GM12892 (cell line): ENCODE measurements at regions not wholly inside any gene's neighbourhood (a gene's known extent, or its start where the extent isn't known, plus 50 kb on each side); places are given as distances from the start of the nearest gene placed in this dataset.

ENCODE experiments used
- POLR2A ChIP-seq: IDR thresholded peaks from 2 replicates; pipeline ENCODE4 v1.6.1; 2011; ENCODE audit warnings: low read depth, low read length, control low read depth
- POLR2AphosphoS5 ChIP-seq: IDR thresholded peaks from 2 replicates; pipeline ENCODE4 v1.6.1; 2011; ENCODE audit warnings: low read depth, low read length, control low read depth

DNA sequence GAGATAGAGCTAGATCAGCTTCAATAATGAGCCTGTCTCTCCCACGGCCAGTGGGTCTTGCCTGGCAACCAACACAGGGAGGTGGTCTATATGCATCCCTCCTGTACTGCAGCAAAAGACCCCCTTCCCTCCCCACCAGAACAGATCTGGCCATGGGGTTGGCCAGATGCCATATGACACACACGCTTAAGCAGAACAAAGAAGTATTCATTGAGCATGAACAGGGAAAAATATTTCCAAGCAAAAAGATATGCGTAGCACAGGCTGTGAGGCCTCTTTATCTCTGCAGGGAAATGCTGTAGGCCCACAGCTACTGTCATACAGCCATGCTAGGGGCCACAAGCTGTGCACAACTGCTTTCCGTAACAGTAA lies 73.4 kb upstream of the NRSN1 start:
- TF ChIP-seq POLR2AphosphoS5 (no peak), POLR2A (no peak)
